ENCODE measurements at regions not wholly inside any gene's neighbourhood (a gene's known extent, or its start where the extent isn't known, plus 50 kb on each side); places are given as distances from the start of the nearest gene placed in this dataset.

- no peak for DNase-seq
Observed at GRCh38 chr5:15260356-15261268, 239.4 kb upstream of the FBXL7 start.

GRCh38 chr5:15256485-15256884 lies 243.5 kb upstream of the FBXL7 start:
- no peak for DNase-seq

DNA sequence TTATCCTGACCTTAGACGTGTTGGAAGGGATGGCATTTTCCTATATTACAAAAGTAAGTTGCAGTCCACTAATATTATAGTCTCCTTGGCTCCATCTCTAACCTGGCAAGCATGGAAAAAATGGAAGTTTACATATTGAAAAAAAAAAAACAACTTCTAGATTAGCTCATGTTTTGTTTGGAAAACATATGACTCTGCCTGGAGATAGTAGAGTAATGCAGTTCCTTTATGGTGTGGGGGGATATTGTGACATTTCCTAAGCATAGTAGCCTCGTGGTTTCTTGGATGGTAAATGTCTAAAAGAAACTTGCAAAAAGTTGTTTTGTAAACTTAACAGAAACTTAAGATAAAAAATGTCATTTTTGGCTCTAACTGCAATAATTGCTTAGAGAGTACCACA lies 244.4 kb upstream of the FBXL7 start:
- DNase-seq: no peak

- no peak for DNase-seq
Observed at GRCh38 chr5:15254607-15255006, 245.4 kb upstream of the FBXL7 start.

GRCh38 chr5:15252331-15252730 lies 247.6 kb upstream of the FBXL7 start:
- DNase-seq: no peak

- no peak for DNase-seq
Observed at GRCh38 chr5:15249152-15249551, 250.8 kb upstream of the FBXL7 start.

- DNase-seq: no peak
Observed at GRCh38 chr5:15248731-15249130, 251.2 kb upstream of the FBXL7 start.

DNA sequence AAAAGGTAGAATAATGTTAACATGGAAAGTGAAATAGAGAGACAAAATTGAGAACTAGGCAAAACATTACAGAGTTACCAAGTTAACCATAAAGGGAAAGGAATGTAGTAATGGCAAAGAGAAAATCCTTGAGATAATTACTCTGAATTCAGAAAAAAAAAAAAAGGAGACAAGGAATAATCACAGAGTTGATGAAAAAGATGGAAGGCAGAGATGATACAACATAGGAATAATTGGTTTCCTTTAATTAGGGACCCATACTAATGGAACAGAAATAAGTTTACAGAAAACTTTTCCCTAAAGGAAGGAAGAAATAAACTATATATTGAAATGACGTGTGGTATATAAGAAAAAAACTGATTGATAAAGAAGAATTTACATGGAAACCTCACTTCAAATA lies 254.1 kb upstream of the FBXL7 start:
- no peak for DNase-seq

DNA sequence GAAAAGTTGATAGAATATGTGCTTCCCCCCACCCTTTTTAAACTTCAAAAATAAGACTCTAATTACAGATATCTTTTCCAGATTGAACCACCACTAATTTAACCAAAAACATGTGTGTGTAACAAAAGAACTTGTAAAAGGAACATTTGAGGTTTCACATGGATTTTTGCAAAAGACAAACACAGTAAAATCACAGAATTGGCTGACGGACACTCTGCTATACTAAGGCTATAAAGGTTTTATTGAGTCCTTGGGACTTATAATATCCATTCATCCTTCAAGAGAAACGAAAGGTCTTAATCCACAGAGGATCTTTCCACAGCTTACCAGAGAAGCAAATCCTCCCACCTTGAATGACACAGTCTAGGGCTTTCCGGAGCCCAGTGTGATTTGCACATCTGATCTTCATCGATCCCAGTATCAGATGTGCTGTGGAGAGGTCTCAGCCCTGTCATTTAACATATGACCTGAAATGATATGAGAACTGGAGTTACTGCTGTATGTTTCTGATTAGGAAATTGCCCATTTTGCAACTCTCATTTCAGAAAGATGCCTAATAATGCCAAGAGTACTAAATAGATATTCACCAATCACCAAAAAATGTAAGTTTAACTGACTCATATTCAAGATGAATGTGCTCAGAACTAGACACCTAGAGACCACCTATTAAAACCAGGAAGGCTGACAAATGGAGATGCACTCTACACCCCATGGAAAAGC lies 256.5 kb upstream of the FBXL7 start:
- DNase-seq: no peak

DNA sequence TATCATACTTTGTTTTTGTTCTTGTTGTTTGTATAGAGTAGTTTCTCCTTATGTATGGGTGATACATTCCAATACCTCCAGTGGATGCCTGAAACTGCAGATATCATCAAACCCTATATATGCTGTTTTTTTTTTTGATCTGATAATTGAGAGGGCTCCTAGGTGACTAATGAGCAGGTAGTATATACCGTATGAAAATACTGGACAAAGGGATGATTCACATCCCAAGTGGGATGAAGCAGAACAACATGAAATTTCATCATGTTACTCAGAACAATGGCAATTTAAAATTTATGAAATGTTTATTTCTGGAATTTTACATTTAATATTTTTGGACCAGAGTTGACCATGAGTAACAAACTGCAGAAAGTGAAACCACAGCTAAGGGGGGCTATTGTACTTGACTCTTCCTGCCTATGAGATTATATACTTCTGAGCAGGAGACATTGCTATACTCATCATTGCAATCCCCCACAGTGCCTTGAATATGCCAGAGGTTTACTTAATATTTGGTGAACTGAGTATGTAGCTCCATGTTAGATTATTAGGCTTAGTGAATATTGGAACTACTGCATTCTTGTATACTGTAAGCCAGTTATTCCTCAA lies 258.7 kb upstream of the FBXL7 start:
- no peak for DNase-seq

DNA sequence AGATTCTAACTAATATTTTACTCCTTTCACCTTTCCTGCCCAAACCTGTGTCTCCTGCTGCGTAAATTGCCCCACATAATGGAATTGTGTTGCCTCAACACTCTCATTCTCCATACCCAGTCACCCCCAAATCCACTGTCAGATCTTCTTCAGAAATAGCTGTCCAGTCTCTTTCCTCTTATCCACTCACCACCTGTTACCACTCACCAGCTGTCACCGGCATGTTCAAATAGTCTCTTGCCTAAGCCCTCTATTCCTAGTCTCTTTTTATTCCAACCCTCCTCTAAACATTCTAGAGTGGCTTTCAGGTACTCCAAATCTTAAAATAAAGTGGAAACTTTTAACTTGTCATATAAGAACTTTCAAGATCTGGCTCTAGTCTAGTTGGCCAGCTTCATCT lies 262.0 kb upstream of the FBXL7 start:
- no peak for DNase-seq

DNA sequence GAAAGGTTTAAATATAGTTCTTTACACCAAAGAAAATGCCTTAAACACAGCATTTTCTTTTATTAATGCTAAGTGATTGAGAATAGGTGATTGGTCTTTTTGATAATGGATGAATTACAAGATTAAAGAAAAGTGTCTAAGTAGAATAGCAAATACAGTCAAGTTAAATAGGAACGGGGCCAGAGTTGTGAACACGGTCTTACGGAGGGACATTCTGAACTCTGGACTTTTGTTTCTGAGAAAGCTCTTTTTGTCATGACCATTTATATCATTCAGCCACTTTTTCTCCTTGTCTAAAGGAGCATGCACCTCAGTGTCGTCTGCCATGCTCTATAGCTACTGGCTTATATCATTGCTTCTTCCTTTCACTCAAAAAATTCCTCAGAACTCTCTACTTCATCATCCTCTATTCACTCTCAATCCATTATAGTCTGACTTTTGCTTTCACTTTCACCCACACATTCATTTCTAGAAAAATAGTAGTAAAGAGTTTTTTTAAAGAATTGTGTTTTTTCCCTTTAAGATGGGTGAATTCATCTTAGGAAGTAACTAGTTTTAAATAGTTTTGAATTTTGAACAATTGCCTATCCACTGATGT lies 263.0 kb upstream of the FBXL7 start:
- no peak for DNase-seq

DNA sequence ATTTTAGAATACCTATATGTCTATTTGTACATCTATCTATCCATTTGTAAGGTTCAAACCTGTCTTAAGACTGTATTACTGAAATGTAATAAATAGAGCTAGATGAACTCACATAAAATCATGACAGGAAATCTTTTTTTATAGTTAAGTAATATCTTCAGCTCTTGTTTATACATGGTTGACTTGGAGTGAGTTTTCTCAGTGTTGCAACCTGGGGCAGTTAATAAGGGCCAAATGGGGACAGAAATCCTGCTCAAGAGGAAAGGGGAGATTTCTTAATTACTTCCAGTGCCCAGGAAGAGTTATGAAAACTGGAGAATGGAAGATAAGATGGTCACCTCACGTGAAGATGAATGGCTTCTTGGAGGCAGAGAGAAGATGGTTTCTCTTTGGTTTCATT lies 265.1 kb upstream of the FBXL7 start:
- DNase-seq: no peak

DNA sequence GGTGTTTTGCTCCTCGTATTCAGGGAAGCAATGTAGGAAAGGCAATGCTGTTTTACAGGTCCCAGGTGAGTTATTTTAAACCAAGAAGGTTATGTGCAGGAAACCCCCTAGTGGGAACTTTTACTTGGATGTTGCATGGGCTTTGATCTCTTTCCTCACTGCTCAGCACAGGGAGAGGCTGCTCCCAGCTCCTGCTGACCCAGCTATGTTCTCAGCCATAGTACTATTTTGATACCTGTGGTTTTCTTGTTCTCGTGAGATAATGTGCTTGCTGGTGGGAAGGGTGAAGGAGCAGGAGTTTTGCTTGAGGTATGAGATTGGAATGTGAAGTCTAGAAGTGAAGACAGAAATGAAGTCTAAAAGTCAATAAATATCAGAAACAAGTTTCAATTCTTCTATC lies 265.6 kb upstream of the FBXL7 start:
- no peak for DNase-seq

DNA sequence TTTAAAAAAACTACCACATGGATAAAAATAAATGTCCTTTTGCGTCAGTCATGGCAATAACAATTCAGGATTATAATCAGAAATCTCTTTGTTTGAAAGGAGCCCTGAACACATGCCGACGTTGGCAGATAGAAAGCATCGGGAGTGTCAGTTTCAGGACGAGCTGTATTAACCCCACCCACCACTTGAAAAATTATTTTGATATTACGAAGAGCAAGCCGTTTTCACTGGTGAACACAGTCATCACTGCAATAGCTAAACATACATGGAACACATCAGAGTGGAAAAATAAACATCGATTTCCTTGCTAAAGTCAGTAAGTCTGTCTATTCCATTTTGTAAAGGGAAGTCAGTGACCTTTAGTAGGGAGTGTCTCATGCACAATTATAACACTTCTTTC lies 266.4 kb upstream of the FBXL7 start:
- no peak for DNase-seq

DNA sequence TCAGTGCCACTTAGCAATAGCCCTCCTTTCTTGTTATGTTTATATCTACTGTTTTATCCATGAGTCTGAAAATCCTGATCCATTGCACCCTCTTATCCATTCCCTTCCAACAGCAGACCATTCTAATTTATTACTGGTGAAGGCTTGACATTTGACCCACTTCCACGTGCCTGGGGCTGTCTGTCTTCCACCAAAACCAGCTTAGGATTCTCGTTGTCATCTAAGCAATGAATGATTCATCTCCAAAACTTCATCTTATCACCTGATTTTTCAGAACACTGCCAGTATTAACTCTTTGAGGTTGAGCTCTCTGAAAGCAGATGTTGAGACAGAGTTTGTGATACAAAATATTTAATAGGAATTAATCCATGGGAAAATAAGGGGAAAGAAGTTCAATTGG lies 277.8 kb upstream of the FBXL7 start:
- DNase-seq: no peak

DNA sequence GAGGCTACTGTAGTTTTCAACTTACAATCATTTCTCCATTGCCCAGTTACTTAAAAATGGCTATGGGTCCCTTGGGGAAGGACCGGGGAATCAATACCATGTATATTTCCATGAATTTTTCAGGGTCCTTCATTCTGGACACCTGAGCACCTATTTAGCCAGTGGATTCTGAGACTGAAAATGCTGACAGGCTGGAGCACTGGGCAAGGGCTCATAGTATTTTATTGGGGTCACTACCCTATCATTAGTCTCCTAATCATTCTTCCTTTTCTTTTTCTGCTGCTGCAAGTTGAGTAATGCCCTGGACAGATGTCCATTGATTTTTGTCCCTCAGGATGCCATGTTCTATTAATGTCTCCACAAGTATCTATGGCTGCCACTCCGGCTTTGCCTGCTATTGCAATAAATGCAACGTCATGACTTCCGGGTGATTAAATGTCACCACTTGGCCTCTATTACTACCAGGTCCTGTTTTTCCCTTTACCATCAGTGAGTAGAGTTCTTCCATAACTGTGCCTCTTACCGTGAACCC lies 279.3 kb upstream of the FBXL7 start:
- no peak for DNase-seq

GRCh38 chr5:15215056-15215455 lies 284.9 kb upstream of the FBXL7 start:
- no peak for DNase-seq

- DNase-seq: no peak
Observed at GRCh38 chr5:15214010-15214409, 286.0 kb upstream of the FBXL7 start.

DNA sequence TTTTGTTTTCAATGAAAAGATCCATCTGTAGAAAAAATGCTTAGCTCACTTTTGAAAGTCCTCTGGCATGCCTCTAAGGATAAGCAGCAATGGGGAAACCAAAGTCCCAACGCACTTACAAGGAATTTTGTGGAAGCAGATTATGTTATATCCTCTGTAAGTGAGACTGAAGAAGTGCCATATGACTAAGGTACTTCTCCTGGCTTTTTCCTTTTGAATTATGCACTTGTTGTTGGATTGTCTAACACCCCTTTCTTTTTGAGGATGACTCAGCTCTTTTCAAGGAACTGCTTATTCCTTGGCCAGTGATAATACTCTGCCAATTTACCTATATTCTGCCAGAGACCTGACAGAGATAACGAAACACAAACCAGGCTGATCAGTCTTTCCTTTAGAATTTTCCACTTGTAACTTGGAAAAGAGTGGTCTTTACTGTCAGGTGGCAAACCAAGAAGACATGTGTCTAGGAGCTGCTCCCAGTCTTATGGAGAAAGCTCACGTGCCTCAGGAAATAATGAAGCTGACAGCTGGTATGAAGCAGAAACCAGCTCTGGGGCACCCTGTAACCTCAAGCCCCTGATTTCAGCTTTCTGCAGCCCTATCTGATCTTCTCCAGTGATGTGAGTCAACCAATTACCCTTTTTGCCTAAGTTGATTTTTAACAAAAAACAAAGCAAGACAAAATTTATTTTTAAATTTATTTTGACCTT lies 290.8 kb upstream of the FBXL7 start:
- no peak for DNase-seq

GRCh38 chr5:15206133-15206532 lies 293.8 kb upstream of the FBXL7 start:
- DNase-seq: no peak

- DNase-seq: no peak
Observed at GRCh38 chr5:15203376-15203775, 296.6 kb upstream of the FBXL7 start.

GRCh38 chr5:15191012-15191411 lies 309.0 kb upstream of the FBXL7 start:
- no peak for DNase-seq

Data from NCI-H2081 (cell line).